Gastrocnemius medialis (tissue), 4 donors: ENCODE measurements at regions not wholly inside any gene's neighbourhood (a gene's known extent, or its start where the extent isn't known, plus 50 kb on each side); places are given as distances from the start of the nearest gene placed in this dataset.
A peak's percentile ranks its signal among the peaks of the same experiment; 100 is the strongest.

Experiments used
- ATAC-seq, 2 donors: fragments of 150-250 bp; one replicate each; pipeline ENCODE4 v1.9.1; 2016
- DNase-seq, 2 donors: peaks; one replicate each; pipeline ENCODE4 v3.0.0-alpha.2; 2019
- H3K27ac ChIP-seq, 4 donors: fragments of 200-600 bp; sonication (generic); 1 replicate in 1 of 4; 2 replicates in 3 of 4; pipeline ENCODE4 v1.5.1; 2016 to 2018; ENCODE audit warnings: mild to moderate bottlenecking in 2 of 4, moderate library complexity in 1 of 4
- H3K27me3 ChIP-seq, 3 donors: fragments of 200-600 bp; sonication (generic) in 2 of 3; 1 replicate in 1 of 3; 2 replicates in 2 of 3; pipeline versions ENCODE4 v1.5.1 to v1.6.0; 2016 to 2019; ENCODE audit warnings: mild to moderate bottlenecking in 1 of 3, moderate library complexity in 1 of 3
- H3K36me3 ChIP-seq, 2 donors: fragments of 200-600 bp; sonication (generic) in 1 of 2; one replicate each; pipeline ENCODE4 v1.5.1; 2017 to 2018
- H3K4me1 ChIP-seq, 2 donors: fragments of 200-600 bp; sonication (generic) in 1 of 2; one replicate each; pipeline ENCODE4 v1.5.1; 2016 to 2017; ENCODE audit warnings: mild to moderate bottlenecking in 2 of 2
- H3K4me3 ChIP-seq, 4 donors: fragments of 200-600 bp; sonication (generic) in 3 of 4; 1 replicate in 1 of 4; 2 replicates in 3 of 4; pipeline ENCODE4 v1.5.1; 2016 to 2019; ENCODE audit warnings: mild to moderate bottlenecking in 2 of 4
- H3K9me3 ChIP-seq, 3 donors: fragments of 200-600 bp; sonication (generic) in 2 of 3; 1 replicate in 1 of 3; 2 replicates in 2 of 3; pipeline ENCODE4 v1.5.1; 2016 to 2019
- POLR2A ChIP-seq, 2 donors: fragments of 450-650 bp; IDR thresholded peaks; one replicate each; pipeline ENCODE4 v1.6.1; 2017; ENCODE audit warnings: antibody characterized with exemption in 2 of 2, mild to moderate bottlenecking in 2 of 2, moderate library complexity in 2 of 2
- in situ Hi-C, 4 donors: fragments of 200-750 bp; cut with MboI; loops; one replicate each; pipeline versions ENCODE4 v1.15.0 to v1.8.0; 2017; ENCODE audit warnings: low sequenced_read_pairs in 4 of 4
- intact Hi-C: fragments of 100-400 bp; cut with DNase I; formaldehyde crosslinking; loops from one replicate; pipeline ENCODE4 v1.15.1; 2023; ENCODE audit warnings: low total_unique reads
- TF ChIP-seq, protein P1 (sequence below), 5 experiments: fragments of 450-650 bp in 3 of 5; fragments of 200-600 bp in 2 of 5; sonication (generic) in 2 of 5; IDR thresholded peaks in 4 of 5; conservative IDR thresholded peaks in 1 of 5; 1 replicate in 4 of 5; 2 replicates in 1 of 5; pipeline ENCODE4 v1.5.1; 2016 to 2019; ENCODE audit warnings: antibody characterized with exemption in 5 of 5, mild to moderate bottlenecking in 3 of 5, moderate library complexity in 3 of 5

DNA sequence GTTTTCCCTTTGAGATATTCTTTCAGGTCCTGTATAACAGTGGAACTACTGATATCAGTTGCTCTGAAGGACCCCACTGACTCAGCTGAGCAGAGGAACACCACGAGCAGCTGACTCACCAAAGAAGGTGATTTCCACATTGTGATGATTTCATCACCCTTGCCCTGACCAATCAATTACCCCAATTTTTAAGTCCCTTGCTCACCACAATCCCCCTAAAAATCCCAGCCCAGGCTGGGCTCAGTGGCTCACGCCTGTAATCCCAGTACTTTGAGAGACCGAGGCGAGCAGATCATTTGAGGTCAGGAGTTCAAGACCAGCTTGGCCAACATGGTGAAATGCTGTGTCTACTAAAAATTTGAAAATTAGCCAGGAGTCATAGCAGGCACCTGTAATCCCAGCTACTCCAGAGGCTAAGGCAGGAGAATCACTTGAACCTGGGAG, 125.3 kb upstream of the ABCA1 start:
- intact Hi-C loops: no loop called here
- in situ Hi-C loops: loop anchor here in 1 of 4 donors (5.0 kb wide), 1 partner anchor 71 kb away; no protein-coding TSS in a partner anchor
- ATAC-seq (peak; percentile 61 to 66), DNase-seq (peak in 1 of 2 donors; percentile 33)
- Histone ChIP-seq H3K4me1 (peaks cover 0 to 10% of the 10 kb centered on the region in 2 donors), H3K27ac (no peak overlapping the region), H3K36me3 (no peaks in the 10 kb centered on the region), H3K4me3 (no peak overlapping the region), H3K9me3 (no peaks in the 10 kb centered on the region), H3K27me3 (no peaks in the 10 kb centered on the region)
- TF ChIP-seq POLR2A (IDR thresholded peaks at IDR 0.05): no peak
- TF ChIP-seq, protein P1, sequence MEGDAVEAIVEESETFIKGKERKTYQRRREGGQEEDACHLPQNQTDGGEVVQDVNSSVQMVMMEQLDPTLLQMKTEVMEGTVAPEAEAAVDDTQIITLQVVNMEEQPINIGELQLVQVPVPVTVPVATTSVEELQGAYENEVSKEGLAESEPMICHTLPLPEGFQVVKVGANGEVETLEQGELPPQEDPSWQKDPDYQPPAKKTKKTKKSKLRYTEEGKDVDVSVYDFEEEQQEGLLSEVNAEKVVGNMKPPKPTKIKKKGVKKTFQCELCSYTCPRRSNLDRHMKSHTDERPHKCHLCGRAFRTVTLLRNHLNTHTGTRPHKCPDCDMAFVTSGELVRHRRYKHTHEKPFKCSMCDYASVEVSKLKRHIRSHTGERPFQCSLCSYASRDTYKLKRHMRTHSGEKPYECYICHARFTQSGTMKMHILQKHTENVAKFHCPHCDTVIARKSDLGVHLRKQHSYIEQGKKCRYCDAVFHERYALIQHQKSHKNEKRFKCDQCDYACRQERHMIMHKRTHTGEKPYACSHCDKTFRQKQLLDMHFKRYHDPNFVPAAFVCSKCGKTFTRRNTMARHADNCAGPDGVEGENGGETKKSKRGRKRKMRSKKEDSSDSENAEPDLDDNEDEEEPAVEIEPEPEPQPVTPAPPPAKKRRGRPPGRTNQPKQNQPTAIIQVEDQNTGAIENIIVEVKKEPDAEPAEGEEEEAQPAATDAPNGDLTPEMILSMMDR (IDR thresholded peaks at IDR 0.05 in 4 of 5, conservative IDR thresholded peaks at IDR 0.05 in 1 of 5): no peak

DNA sequence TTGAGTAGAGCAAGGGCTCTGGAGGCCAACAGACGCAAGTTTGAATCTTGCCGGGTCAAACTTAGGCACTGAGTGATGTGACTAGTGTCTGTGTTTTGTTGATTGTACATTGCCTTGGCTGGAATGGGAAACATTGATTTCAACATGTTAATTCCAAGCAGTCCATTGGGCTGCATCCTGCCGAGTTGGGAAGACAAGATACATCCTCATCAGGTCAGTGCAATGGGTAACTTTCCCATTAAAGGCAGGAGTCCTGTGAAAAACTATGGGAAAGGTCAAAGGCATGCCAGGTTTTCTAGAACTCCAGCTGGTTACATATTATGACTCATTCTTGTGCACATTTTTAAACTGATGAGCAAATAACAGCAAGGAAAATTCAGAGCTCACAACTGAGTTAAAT, 126.5 kb upstream of the ABCA1 start:
- Histone ChIP-seq H3K36me3 (no peaks in the 10 kb centered on the region), H3K27ac (no peak overlapping the region), H3K4me1 (peaks cover 0 to 10% of the 10 kb centered on the region in 2 donors), H3K9me3 (no peaks in the 10 kb centered on the region), H3K4me3 (no peak overlapping the region), H3K27me3 (no peaks in the 10 kb centered on the region)
- TF ChIP-seq POLR2A (IDR thresholded peaks at IDR 0.05): no peak
- TF ChIP-seq, protein P1 (IDR thresholded peaks at IDR 0.05 in 4 of 5, conservative IDR thresholded peaks at IDR 0.05 in 1 of 5): no peak
- ATAC-seq (no peak), DNase-seq (no peak)
- intact Hi-C loops: no loop called here
- in situ Hi-C loops: loop anchor here in 1 of 4 donors (5.0 kb wide), 1 partner anchor 72 kb away; no protein-coding TSS in a partner anchor

DNA sequence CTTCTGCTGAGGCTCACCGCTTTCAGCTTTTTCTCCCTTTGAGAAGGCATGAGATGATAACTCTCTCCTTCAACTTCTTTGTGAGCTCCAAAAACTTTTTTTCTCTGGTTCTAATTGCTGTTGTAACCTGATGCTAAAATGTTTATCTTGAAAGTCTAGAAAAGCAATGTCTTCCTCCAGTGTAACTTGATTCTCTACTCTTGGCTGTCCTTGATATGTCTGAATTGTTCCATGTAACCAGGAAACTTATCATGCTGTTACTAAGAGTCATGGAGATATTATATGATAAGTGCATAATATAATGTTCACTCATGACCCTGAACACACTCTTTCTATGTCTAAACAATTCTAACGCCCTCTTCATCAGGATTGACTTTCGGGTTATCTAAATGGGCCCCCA, 128.0 kb upstream of the ABCA1 start:
- ATAC-seq: no peak
- intact Hi-C loops: no loop called here

DNA sequence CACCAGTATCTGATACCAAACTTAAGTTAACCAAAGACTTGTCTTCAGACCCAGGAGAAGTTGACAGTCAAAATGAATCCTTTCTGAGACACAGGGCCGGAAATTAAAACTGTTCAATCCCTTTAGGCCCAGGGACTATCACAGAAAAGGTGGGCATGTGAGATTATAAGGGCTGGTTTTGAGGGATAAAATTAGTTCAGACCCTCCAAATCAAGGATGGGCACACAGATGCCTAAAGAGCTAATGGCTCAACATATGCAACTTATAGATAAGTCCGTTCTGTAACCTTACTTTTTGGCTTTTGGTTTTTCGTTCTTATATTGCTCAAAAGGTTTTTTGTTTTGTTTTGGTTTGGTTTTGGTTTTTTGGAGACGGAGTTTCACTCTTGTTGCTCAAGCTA, 129.6 kb upstream of the ABCA1 start:
- no peaks in the 10 kb centered on the region for H3K36me3 ChIP-seq
- H3K9me3 ChIP-seq: no peaks in the 10 kb centered on the region
- H3K27me3 ChIP-seq: no peaks in the 10 kb centered on the region
- intact Hi-C loops: no loop called here
- in situ Hi-C loops: no loop called here
- H3K4me1 ChIP-seq: peaks cover 0 to 10% of the 10 kb centered on the region in 2 donors
- ATAC-seq: no peak
- no peak for DNase-seq
- H3K4me3 ChIP-seq: no peak overlapping the region
- TF ChIP-seq, protein P1 (IDR thresholded peaks at IDR 0.05 in 4 of 5, conservative IDR thresholded peaks at IDR 0.05 in 1 of 5): no peak
- TF ChIP-seq POLR2A (IDR thresholded peaks at IDR 0.05): no peak
- no peak overlapping the region for H3K27ac ChIP-seq

More for the DNA sequence above, 128.0 kb upstream of the ABCA1 start:
- in situ Hi-C loops: no loop called here
- no peak for TF ChIP-seq POLR2A (IDR thresholded peaks at IDR 0.05)
- TF ChIP-seq, protein P1 (IDR thresholded peaks at IDR 0.05 in 4 of 5, conservative IDR thresholded peaks at IDR 0.05 in 1 of 5): no peak
- Histone ChIP-seq H3K4me1 (peaks cover 0 to 10% of the 10 kb centered on the region in 2 donors), H3K27me3 (no peaks in the 10 kb centered on the region), H3K9me3 (no peaks in the 10 kb centered on the region), H3K36me3 (no peaks in the 10 kb centered on the region), H3K4me3 (no peak overlapping the region), H3K27ac (no peak overlapping the region)
- DNase-seq: no peak

DNA sequence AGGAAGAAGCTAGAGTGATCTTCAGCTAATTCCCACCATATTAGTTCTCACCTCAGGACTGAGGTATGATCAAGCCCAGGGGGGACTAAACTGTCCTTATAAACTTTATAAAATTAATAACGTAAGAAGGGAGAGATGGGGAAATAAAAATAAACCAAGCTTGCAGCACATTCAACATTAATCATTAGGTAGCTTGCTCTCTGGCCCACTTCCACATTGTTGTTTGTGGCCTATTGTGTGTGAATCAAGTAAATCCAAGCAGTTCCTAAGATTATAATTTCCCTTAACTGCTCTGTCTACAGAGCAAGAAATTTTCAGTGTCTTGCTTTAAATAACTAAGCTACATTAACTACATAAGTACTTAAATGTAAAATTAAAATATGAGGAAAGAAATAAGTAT, 131.3 kb upstream of the ABCA1 start:
- Histone ChIP-seq H3K9me3 (no peaks in the 10 kb centered on the region), H3K27me3 (no peaks in the 10 kb centered on the region), H3K27ac (no peak overlapping the region), H3K4me1 (peaks cover 9 to 16% of the 10 kb centered on the region in 2 donors), H3K36me3 (no peaks in the 10 kb centered on the region), H3K4me3 (no peak overlapping the region)
- TF ChIP-seq, protein P1 (IDR thresholded peaks at IDR 0.05 in 4 of 5, conservative IDR thresholded peaks at IDR 0.05 in 1 of 5): no peak
- TF ChIP-seq POLR2A (IDR thresholded peaks at IDR 0.05): no peak
- intact Hi-C loops (no loop called here), in situ Hi-C loops (no loop called here)
- DNase-seq: no peak
- no peak for ATAC-seq
